A673 (cell line): ENCODE measurements at regions not wholly inside any gene's neighbourhood (a gene's known extent, or its start where the extent isn't known, plus 50 kb on each side); places are given as distances from the start of the nearest gene placed in this dataset.

Source experiments
- EZH2 ChIP-seq: fragments of 200-600 bp; sonication (generic); IDR thresholded peaks from 2 replicates; pipeline ENCODE4 v1.6.1; 2017; ENCODE audit warnings: borderline replicate concordance, low read depth, mild to moderate bottlenecking, mixed read lengths, antibody characterized with exemption, low read length; ENCODE audit not compliant: poor library complexity, severe bottlenecking
- TF ChIP-seq, protein P1 (sequence below): fragments of 300-800, 200-600 bp; sonication (generic); conservative IDR thresholded peaks from 2 replicates; pipeline ENCODE4 v1.5.1; 2017; ENCODE audit warnings: low read depth, mild to moderate bottlenecking, antibody characterized with exemption, low read length, moderate library complexity, mixed read lengths

DNA sequence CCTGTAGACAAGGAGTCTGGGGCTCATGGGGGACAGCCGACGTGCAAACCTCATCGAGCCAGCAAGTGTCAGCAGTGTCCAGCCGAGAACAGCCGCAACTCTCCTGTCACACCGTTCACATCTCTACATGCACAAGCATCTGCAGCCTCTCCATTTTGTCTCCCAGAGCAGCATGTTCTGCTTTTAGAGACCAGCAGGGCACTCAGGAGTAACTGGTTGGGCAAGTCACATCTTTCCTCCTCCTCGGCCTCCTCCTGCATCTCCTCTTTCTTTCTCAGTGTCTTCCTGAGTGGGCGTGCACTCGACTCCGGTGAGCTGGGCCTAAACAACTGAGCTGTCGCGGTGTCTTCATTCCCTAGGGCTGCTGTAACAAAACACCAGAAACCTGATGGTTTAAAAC is 249.9 kb downstream of the SH3BP4 start:
- TF ChIP-seq, protein P1, sequence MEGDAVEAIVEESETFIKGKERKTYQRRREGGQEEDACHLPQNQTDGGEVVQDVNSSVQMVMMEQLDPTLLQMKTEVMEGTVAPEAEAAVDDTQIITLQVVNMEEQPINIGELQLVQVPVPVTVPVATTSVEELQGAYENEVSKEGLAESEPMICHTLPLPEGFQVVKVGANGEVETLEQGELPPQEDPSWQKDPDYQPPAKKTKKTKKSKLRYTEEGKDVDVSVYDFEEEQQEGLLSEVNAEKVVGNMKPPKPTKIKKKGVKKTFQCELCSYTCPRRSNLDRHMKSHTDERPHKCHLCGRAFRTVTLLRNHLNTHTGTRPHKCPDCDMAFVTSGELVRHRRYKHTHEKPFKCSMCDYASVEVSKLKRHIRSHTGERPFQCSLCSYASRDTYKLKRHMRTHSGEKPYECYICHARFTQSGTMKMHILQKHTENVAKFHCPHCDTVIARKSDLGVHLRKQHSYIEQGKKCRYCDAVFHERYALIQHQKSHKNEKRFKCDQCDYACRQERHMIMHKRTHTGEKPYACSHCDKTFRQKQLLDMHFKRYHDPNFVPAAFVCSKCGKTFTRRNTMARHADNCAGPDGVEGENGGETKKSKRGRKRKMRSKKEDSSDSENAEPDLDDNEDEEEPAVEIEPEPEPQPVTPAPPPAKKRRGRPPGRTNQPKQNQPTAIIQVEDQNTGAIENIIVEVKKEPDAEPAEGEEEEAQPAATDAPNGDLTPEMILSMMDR: no peak
- no peak for TF ChIP-seq EZH2
